Lower leg skin (tissue), 4 donors: ENCODE measurements at regions not wholly inside any gene's neighbourhood (a gene's known extent, or its start where the extent isn't known, plus 50 kb on each side); places are given as distances from the start of the nearest gene placed in this dataset.
A peak's percentile ranks its signal among the peaks of the same experiment; 100 is the strongest.
"Not testable (repeated sequence)": the region's sequence is repeated elsewhere in the genome, so short reads cannot be mapped to it uniquely, and the experiment has no call there.

Experiments used
- DNase-seq, 2 donors: peaks; one replicate each; pipeline ENCODE4 v3.0.0-alpha.2; 2019; ENCODE audit warnings: low spot score in 2 of 2
- H3K4me3 ChIP-seq: fragments of 200-600 bp; sonication (generic); 2 replicates; pipeline ENCODE4 v1.5.1; 2017; ENCODE audit warnings: mild to moderate bottlenecking, low read depth; ENCODE audit not compliant: poor library complexity, severe bottlenecking
- CTCF ChIP-seq, 3 donors: fragments of 450-650 bp; IDR thresholded peaks; one replicate each; pipeline ENCODE4 v1.5.1; 2016; ENCODE audit warnings: antibody characterized with exemption in 3 of 3, mild to moderate bottlenecking in 3 of 3, moderate library complexity in 2 of 3
- POLR2A ChIP-seq, 2 donors: fragments of 450-650 bp; IDR thresholded peaks; one replicate each; pipeline ENCODE4 v1.6.1; 2016 to 2017; ENCODE audit warnings: antibody characterized with exemption in 2 of 2, mild to moderate bottlenecking in 1 of 2, moderate library complexity in 1 of 2
- WGBS, 2 donors: methylation state at CpG; one replicate each; pipeline ENCODE4 v1.1.5; 2018; 5-methylcytosine and 5-hydroxymethylcytosine counted together
- intact Hi-C: fragments of 100-400 bp; cut with DNase I; formaldehyde crosslinking; loops from one replicate; pipeline ENCODE4 v1.15.0; 2023; ENCODE audit warnings: low total_unique reads

- H3K4me3 ChIP-seq: no peak overlapping the region
- peak in 1 of 2 donors; percentile 3 for DNase-seq
- WGBS, 2 donors: 77 to 82% methylated on average over 3 of the region's 3 CpGs
- intact Hi-C loops: no loop called here
- TF ChIP-seq CTCF (IDR thresholded peaks at IDR 0.05) (no peak), POLR2A (IDR thresholded peaks at IDR 0.05) (no peak)
These were observed 159.5 kb upstream of the ERCC6L2 start for GRCh38 chr9:95715868-95716435.

DNA sequence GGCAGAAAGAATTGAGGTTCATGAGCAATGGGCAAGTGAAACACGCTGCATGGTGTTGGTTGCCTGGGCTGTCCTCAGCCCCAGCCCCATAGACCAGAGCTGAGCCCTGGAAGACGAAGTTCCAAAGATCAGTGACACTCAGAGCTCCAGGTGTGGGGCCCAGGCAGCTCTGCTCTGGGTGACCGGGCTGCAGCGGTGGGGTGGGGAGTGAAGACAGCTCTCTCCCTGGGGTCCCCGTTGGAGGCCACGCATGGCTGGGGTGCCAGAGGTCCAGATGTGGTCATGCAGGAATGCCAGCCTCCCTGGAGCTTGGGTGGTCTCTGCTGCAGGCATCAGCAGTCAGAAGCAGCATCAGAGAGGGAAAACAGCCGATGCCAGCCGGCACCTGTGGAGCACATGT lies 165.0 kb upstream of the ERCC6L2 start:
- 84 to 96% methylated on average over 8 of the region's 8 CpGs for WGBS, 2 donors
- intact Hi-C loops: no loop called here
- no peak overlapping the region for H3K4me3 ChIP-seq
- DNase-seq: no peak
- TF ChIP-seq CTCF (IDR thresholded peaks at IDR 0.05) (no peak), POLR2A (IDR thresholded peaks at IDR 0.05) (no peak)

DNA sequence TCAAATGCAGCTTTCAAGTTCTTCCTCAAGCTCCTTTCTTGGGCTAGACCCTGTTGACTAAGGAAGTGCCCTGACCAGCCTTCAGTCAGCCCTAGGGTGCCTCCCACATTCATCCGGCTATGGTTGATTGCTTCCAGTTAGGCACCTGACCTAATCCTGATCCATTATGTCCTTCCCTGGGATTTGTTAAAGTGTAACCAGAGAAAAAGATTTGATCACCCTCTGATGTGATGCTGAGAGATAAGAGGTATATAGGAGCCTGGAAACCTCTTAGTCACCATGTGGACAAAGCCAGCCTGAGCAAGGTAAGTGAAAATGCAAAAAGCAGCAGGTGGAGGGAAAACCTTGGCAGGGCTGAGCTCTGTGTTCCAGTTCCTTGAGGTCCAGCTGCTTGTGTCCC lies 178.8 kb upstream of the ERCC6L2 start:
- no peak overlapping the region for H3K4me3 ChIP-seq
- TF ChIP-seq POLR2A (IDR thresholded peaks at IDR 0.05): no peak
- no peak for TF ChIP-seq CTCF (IDR thresholded peaks at IDR 0.05)
- no peak for DNase-seq
- WGBS, 2 donors: 75 to 85% methylated on average over 1 of the region's 1 CpG
- intact Hi-C loops: no loop called here

- no peak for DNase-seq
- TF ChIP-seq POLR2A (IDR thresholded peaks at IDR 0.05) (no peak), CTCF (IDR thresholded peaks at IDR 0.05) (no peak)
- no peak overlapping the region for H3K4me3 ChIP-seq
- 79 to 84% methylated on average over 4 of the region's 4 CpGs for WGBS, 2 donors
- intact Hi-C loops: no loop called here
These were observed 174.7 kb upstream of the PTCH1 start for GRCh38 chr9:95691435-95691834.

- intact Hi-C loops: no loop called here
- no peak overlapping the region for H3K4me3 ChIP-seq
- TF ChIP-seq POLR2A (IDR thresholded peaks at IDR 0.05) (no peak), CTCF (IDR thresholded peaks at IDR 0.05) (no peak)
- DNase-seq: no peak
- 76 to 80% methylated on average over 2 of the region's 2 CpGs for WGBS, 2 donors
These were observed 172.9 kb upstream of the PTCH1 start for GRCh38 chr9:95689669-95690068.

- DNase-seq: no peak
- WGBS, 2 donors: 62 to 68% methylated on average over 2 of the region's 2 CpGs
- no peak for TF ChIP-seq CTCF (IDR thresholded peaks at IDR 0.05)
- TF ChIP-seq POLR2A (IDR thresholded peaks at IDR 0.05): no peak
- no peak overlapping the region for H3K4me3 ChIP-seq
- intact Hi-C loops: no loop called here
These were observed 167.7 kb upstream of the PTCH1 start for GRCh38 chr9:95684516-95684915.

- H3K4me3 ChIP-seq, intact Hi-C loops, DNase-seq: not testable (repeated sequence)
- WGBS, 2 donors: 94 to 98% methylated on average over 19 of the region's 26 CpGs
These were observed 163.5 kb upstream of the PTCH1 start for GRCh38 chr9:95680306-95680705.
